Keratinocyte (primary cell): ENCODE measurements at regions not wholly inside any gene's neighbourhood (a gene's known extent, or its start where the extent isn't known, plus 50 kb on each side); places are given as distances from the start of the nearest gene placed in this dataset.
A peak's percentile ranks its signal among the peaks of the same experiment; 100 is the strongest.

Experiments
- DNase-seq: peaks from one replicate; pipeline ENCODE4 v3.0.0-alpha.2; 2011; ENCODE audit warnings: low read depth, missing footprints, low spot score
- FAIRE-seq: peaks from 2 replicates; lab custom pipeline; 2011; peaks lifted over from hg19 to GRCh38; lab: Jason Lieb, UNC
- H2AFZ ChIP-seq: 2 replicates; pipeline ENCODE4 v1.6.0; 2012; ENCODE audit warnings: low read length, control low read depth, inconsistent platforms; ENCODE audit not compliant: control insufficient read depth
- H3K27ac ChIP-seq: 2 replicates; pipeline ENCODE4 v1.5.1; 2011; ENCODE audit warnings: low read length; ENCODE audit not compliant: control insufficient read depth, insufficient read depth
- H3K27me3 ChIP-seq: 3 replicates; pipeline ENCODE4 v1.6.0; 2011; ENCODE audit warnings: low read length; ENCODE audit not compliant: control insufficient read depth, insufficient read depth; ENCODE audit errors: extremely low read depth
- H3K36me3 ChIP-seq, 2 experiments: 2 replicates in 1 of 2; 3 replicates in 1 of 2; pipeline ENCODE4 v1.5.1; 2011; ENCODE audit warnings: low read length in 2 of 2, mild to moderate bottlenecking in 1 of 2; ENCODE audit not compliant: control insufficient read depth in 2 of 2, insufficient read depth in 2 of 2; ENCODE audit errors: extremely low read depth in 1 of 2
- H3K4me1 ChIP-seq: 3 replicates; pipeline ENCODE4 v1.5.1; 2011; ENCODE audit warnings: low read length; ENCODE audit not compliant: control insufficient read depth, insufficient read depth; ENCODE audit errors: extremely low read depth
- H3K4me2 ChIP-seq: 3 replicates; pipeline ENCODE4 v1.6.0; 2011; ENCODE audit warnings: low read depth, low read length; ENCODE audit not compliant: control insufficient read depth, insufficient read depth; ENCODE audit errors: extremely low read depth
- H3K4me3 ChIP-seq, 3 experiments: fragments of 200-600 bp in 1 of 3; sonication (generic) in 1 of 3; 2 replicates in 2 of 3; 3 replicates in 1 of 3; pipeline ENCODE4 v1.5.1; 2011 to 2016; ENCODE audit warnings: low read length in 3 of 3, mild to moderate bottlenecking in 3 of 3, control low read depth in 2 of 3, inconsistent platforms in 1 of 3, low read depth in 1 of 3, mixed read lengths in 1 of 3, mixed run types in 1 of 3, moderate library complexity in 1 of 3; ENCODE audit not compliant: control insufficient read depth in 2 of 3, insufficient read depth in 2 of 3; ENCODE audit errors: extremely low read depth in 1 of 3
- H3K79me2 ChIP-seq: 2 replicates; pipeline ENCODE4 v1.6.0; 2012; ENCODE audit warnings: low read length; ENCODE audit not compliant: control insufficient read depth, insufficient read depth
- H3K9ac ChIP-seq: 3 replicates; pipeline ENCODE4 v1.6.0; 2011; ENCODE audit warnings: low read length; ENCODE audit not compliant: control insufficient read depth, insufficient read depth; ENCODE audit errors: extremely low read depth
- H3K9me1 ChIP-seq: 3 replicates; pipeline ENCODE4 v1.6.0; 2011; ENCODE audit warnings: low read length; ENCODE audit not compliant: control insufficient read depth, insufficient read depth; ENCODE audit errors: extremely low read depth
- H3K9me3 ChIP-seq: 2 replicates; pipeline ENCODE4 v1.5.1; 2012; ENCODE audit warnings: low read depth, low read length; ENCODE audit not compliant: control insufficient read depth
- H4K20me1 ChIP-seq: 3 replicates; pipeline ENCODE4 v1.6.0; 2011; ENCODE audit warnings: low read length; ENCODE audit not compliant: control insufficient read depth, insufficient read depth; ENCODE audit errors: extremely low read depth
- EZH2 ChIP-seq: IDR thresholded peaks from one replicate; pipeline ENCODE4 v1.6.1; 2012; ENCODE audit warnings: inconsistent platforms, mild to moderate bottlenecking, low read length, moderate library complexity
- dilution Hi-C: fragments of 300-500 bp; cut with MboI; formaldehyde crosslinking; loops from one replicate; pipeline ENCODE4 v1.7.0; 2020; ENCODE audit warnings: low sequenced_read_pairs; ENCODE audit not compliant: extremely low pct_ligation_motif_present
- TF ChIP-seq, protein P1 (sequence below), 3 experiments: IDR thresholded peaks in 1 of 3; conservative IDR thresholded peaks in 1 of 3; optimal IDR thresholded peaks in 1 of 3; 2 replicates in 2 of 3; 3 replicates in 1 of 3; pipeline versions ENCODE3 to v1.5.1; 2011; ENCODE audit warnings: low read length in 3 of 3, mild to moderate bottlenecking in 3 of 3, moderate library complexity in 2 of 3, control low read depth in 1 of 3, inconsistent platforms in 1 of 3; ENCODE audit not compliant: insufficient read depth in 2 of 3; ENCODE audit errors: extremely low read depth in 1 of 3

DNA sequence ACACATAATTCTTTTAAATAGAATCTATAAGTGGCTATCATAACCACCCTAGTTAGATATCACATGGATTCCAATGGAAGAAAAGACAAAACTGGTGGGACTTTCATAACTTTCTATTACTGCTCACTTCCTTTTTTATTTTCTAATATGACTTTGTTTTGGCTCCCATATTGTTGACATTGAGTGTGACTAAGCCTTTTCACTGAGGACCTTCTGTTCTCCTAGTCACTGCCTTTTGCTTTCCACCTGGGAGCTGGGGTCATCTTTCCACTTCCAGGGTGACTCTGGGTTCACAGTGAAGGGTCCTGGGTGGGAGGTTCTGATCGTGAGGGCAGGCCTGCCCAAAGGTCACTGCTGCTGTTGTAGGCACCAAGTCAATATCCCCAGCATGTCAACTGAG is 275.8 kb downstream of the TGFB2 start:
- no peaks in the 10 kb centered on the region for H4K20me1 ChIP-seq
- H3K4me3 ChIP-seq, result no peak overlapping the region
- H3K27me3 ChIP-seq, result no peaks in the 10 kb centered on the region
- H2AFZ ChIP-seq, result no peak overlapping the region
- TF ChIP-seq EZH2, result no peak
- TF ChIP-seq, protein P1, sequence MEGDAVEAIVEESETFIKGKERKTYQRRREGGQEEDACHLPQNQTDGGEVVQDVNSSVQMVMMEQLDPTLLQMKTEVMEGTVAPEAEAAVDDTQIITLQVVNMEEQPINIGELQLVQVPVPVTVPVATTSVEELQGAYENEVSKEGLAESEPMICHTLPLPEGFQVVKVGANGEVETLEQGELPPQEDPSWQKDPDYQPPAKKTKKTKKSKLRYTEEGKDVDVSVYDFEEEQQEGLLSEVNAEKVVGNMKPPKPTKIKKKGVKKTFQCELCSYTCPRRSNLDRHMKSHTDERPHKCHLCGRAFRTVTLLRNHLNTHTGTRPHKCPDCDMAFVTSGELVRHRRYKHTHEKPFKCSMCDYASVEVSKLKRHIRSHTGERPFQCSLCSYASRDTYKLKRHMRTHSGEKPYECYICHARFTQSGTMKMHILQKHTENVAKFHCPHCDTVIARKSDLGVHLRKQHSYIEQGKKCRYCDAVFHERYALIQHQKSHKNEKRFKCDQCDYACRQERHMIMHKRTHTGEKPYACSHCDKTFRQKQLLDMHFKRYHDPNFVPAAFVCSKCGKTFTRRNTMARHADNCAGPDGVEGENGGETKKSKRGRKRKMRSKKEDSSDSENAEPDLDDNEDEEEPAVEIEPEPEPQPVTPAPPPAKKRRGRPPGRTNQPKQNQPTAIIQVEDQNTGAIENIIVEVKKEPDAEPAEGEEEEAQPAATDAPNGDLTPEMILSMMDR (optimal IDR thresholded peaks at IDR 0.05 in 1 of 3, IDR thresholded peaks at IDR 0.05 in 1 of 3, conservative IDR thresholded peaks at IDR 0.05 in 1 of 3; ENCODE audit: extremely low read depth in 1 of 3, insufficient read depth in 2 of 3, low read length in 3 of 3), result no peak
- H3K4me2 ChIP-seq, result no peak overlapping the region
- H3K4me1 ChIP-seq, result peaks cover 13% of the 10 kb centered on the region
- H3K9me3 ChIP-seq, result no peaks in the 10 kb centered on the region
- dilution Hi-C loops, result no loop called here
- no peak overlapping the region for H3K27ac ChIP-seq
- no peaks in the 10 kb centered on the region for H3K79me2 ChIP-seq
- FAIRE-seq (no peak), DNase-seq (no peak)
- no peaks in the 10 kb centered on the region for H3K36me3 ChIP-seq
- no peaks in the 10 kb centered on the region for H3K9me1 ChIP-seq
- no peak overlapping the region for H3K9ac ChIP-seq

DNA sequence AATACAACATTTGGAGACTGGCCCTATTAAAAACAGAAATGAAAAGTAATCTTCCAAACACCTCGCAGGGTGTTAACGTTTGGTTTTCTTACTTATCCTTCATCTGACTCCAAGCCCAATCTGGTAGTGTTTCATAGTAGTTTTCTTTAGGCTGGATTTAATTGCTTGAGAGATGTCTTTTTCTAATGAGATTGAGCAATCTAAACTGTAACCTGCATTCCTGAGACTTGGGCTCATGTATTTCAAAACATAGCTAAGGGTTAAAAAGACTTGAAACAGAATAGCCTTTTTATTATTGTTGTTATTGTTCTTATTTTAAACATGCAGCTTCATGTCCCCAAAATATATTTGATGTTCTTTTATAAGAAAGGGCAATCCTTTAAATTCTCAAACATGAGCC is 278.9 kb downstream of the TGFB2 start:
- Histone ChIP-seq H3K27ac (no peak overlapping the region), H3K36me3 (no peaks in the 10 kb centered on the region), H2AFZ (no peak overlapping the region), H4K20me1 (no peaks in the 10 kb centered on the region), H3K9me3 (peaks cover 1% of the 10 kb centered on the region), H3K4me1 (peaks cover 8% of the 10 kb centered on the region), H3K27me3 (no peaks in the 10 kb centered on the region), H3K4me2 (peak overlapping the region; percentile 14), H3K79me2 (no peaks in the 10 kb centered on the region), H3K9me1 (no peaks in the 10 kb centered on the region), H3K4me3 (no peak overlapping the region), H3K9ac (no peak overlapping the region)
- peak; percentile 9 for FAIRE-seq
- dilution Hi-C loops, result no loop called here
- TF ChIP-seq EZH2, result no peak
- TF ChIP-seq, protein P1 (optimal IDR thresholded peaks at IDR 0.05 in 1 of 3, IDR thresholded peaks at IDR 0.05 in 1 of 3, conservative IDR thresholded peaks at IDR 0.05 in 1 of 3; ENCODE audit: extremely low read depth in 1 of 3, insufficient read depth in 2 of 3, low read length in 3 of 3), result no peak
- DNase-seq, result no peak
